SK-N-SH (cell line): ENCODE measurements at regions not wholly inside any gene's neighbourhood (a gene's known extent, or its start where the extent isn't known, plus 50 kb on each side); places are given as distances from the start of the nearest gene placed in this dataset.

Source experiments
- CTCF ChIP-seq: fragments of 200-600 bp; sonication (generic); IDR thresholded peaks from 2 replicates; pipeline ENCODE4 v1.6.1; 2017; ENCODE audit warnings: antibody characterized with exemption, mild to moderate bottlenecking, moderate library complexity
- EP300 ChIP-seq, 2 experiments: IDR thresholded peaks; 2 replicates each; pipeline versions ENCODE4 v1.4.0 to v1.6.1; 2012; ENCODE audit warnings: borderline replicate concordance in 1 of 2, low read depth in 1 of 2, low read length in 1 of 2
- FOXJ3 ChIP-seq: sonication (generic); formaldehyde crosslinking; IDR thresholded peaks from 2 replicates; pipeline ENCODE4 v1.5.1; 2020; ENCODE audit warnings: mild to moderate bottlenecking, missing genetic modification reagents
- MXI1 ChIP-seq: IDR thresholded peaks from 2 replicates; pipeline ENCODE4 v1.6.1; 2012; ENCODE audit warnings: mild to moderate bottlenecking, low read depth, low read length, improper control_type of control experiment
- POLR2AphosphoS5 ChIP-seq: IDR thresholded peaks from 2 replicates; pipeline ENCODE4 v1.6.1; 2012; ENCODE audit warnings: low read depth, low read length
- REST ChIP-seq: IDR thresholded peaks from 2 replicates; pipeline ENCODE4 v1.6.1; 2012; ENCODE audit warnings: mild to moderate bottlenecking, low read depth, low read length, moderate library complexity
- SMC3 ChIP-seq: IDR thresholded peaks from 2 replicates; pipeline ENCODE4 v1.6.1; 2012; ENCODE audit warnings: low read depth, low read length, improper control_type of control experiment
- TAF1 ChIP-seq: IDR thresholded peaks from 2 replicates; pipeline ENCODE4 v1.6.1; 2012; ENCODE audit warnings: low read depth, mild to moderate bottlenecking, low read length, moderate library complexity, borderline replicate concordance

GRCh38 chr12:17286874-17287273, 680.9 kb upstream of the LMO3 start:
- no peak for TF ChIP-seq CTCF
- TF ChIP-seq SMC3 = no peak
- no peak for TF ChIP-seq REST
- no peak for TF ChIP-seq POLR2AphosphoS5
- TF ChIP-seq EP300 (IDR thresholded peaks at IDR 0.05; ENCODE audit: borderline replicate concordance in 1 of 2, low read depth in 1 of 2, low read length in 1 of 2) = no peak
- TF ChIP-seq FOXJ3 (CRISPR knock-in tag) = no peak
- TF ChIP-seq TAF1 = no peak
- TF ChIP-seq MXI1 = no peak
